NB4 (cell line): ENCODE measurements at regions not wholly inside any gene's neighbourhood (a gene's known extent, or its start where the extent isn't known, plus 50 kb on each side); places are given as distances from the start of the nearest gene placed in this dataset.

ENCODE experiments used
- DNase-seq: peaks from one replicate; pipeline ENCODE4 v3.0.0; 2010; ENCODE audit warnings: low read depth
- H3K4me3 ChIP-seq: one replicate; pipeline ENCODE4 v1.5.1; 2011; ENCODE audit warnings: mild to moderate bottlenecking, low read depth, low read length, moderate library complexity
- MAX ChIP-seq: IDR thresholded peaks from 2 replicates; pipeline ENCODE4 v1.6.1; 2011; ENCODE audit warnings: low read depth, low read length
- MYC ChIP-seq: IDR thresholded peaks from 2 replicates; pipeline ENCODE4 v1.6.1; 2011; ENCODE audit warnings: low read depth, low read length
- POLR2A ChIP-seq: IDR thresholded peaks from 2 replicates; pipeline ENCODE4 v1.6.1; 2011; ENCODE audit warnings: mild to moderate bottlenecking; ENCODE audit not compliant: insufficient read length; ENCODE audit errors: extremely low read depth
- TF ChIP-seq, protein P1 (sequence below): IDR thresholded peaks from one replicate; pipeline ENCODE4 v1.5.1; 2012; ENCODE audit warnings: low read depth, low read length

- H3K4me3 ChIP-seq = no peak overlapping the region
- TF ChIP-seq MYC = no peak
- TF ChIP-seq POLR2A = no peak
- TF ChIP-seq MAX = no peak
- TF ChIP-seq, protein P1, sequence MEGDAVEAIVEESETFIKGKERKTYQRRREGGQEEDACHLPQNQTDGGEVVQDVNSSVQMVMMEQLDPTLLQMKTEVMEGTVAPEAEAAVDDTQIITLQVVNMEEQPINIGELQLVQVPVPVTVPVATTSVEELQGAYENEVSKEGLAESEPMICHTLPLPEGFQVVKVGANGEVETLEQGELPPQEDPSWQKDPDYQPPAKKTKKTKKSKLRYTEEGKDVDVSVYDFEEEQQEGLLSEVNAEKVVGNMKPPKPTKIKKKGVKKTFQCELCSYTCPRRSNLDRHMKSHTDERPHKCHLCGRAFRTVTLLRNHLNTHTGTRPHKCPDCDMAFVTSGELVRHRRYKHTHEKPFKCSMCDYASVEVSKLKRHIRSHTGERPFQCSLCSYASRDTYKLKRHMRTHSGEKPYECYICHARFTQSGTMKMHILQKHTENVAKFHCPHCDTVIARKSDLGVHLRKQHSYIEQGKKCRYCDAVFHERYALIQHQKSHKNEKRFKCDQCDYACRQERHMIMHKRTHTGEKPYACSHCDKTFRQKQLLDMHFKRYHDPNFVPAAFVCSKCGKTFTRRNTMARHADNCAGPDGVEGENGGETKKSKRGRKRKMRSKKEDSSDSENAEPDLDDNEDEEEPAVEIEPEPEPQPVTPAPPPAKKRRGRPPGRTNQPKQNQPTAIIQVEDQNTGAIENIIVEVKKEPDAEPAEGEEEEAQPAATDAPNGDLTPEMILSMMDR = no peak
- no peak for DNase-seq
Observed at GRCh38 chr20:22703843-22704242, 119.5 kb upstream of the FOXA2 start.

DNA sequence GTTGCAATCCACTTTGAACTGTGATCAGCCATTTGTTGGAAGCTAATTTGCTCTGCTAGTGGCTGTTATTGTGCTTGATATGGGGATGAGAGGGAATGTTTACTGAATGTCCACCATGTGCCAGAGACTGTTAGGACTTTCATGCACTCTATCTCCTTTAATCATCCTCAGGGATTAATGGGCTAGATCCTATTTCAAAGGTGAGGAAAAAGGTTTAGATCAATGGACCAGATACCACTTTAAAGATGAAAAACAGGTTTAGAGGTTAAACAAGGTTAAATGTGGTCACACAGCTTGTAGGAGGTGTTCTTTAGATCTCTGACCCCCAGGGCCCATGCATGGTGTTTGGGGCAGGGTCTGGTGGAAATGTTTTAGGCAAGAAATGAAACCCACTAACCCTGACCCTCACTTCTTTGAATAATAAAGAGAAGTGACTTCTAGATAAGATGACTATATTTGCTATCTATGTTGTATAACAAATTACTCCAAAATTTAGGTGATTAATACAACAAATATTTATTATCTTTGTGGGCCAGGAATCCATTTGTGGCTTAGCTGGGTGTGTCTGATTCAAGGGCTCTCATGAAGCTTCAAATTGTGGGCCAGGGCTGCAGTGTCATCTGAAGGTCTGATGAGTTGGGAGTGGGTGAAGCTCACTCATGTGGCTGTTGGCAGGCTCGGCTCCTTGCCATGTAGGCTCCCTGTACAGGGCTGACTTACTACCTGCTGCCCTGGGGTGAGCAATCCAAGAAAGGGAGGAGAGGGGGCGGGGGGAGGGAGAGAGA lies 127.8 kb upstream of the FOXA2 start:
- no peak overlapping the region for H3K4me3 ChIP-seq
- no peak for TF ChIP-seq MAX
- no peak for TF ChIP-seq MYC
- TF ChIP-seq POLR2A = no peak
- TF ChIP-seq, protein P1 = no peak
- no peak for DNase-seq

GRCh38 chr20:22716821-22717351 lies 132.5 kb upstream of the FOXA2 start:
- H3K4me3 ChIP-seq = no peak overlapping the region
- no peak for TF ChIP-seq MYC
- TF ChIP-seq MAX = no peak
- no peak for TF ChIP-seq POLR2A
- TF ChIP-seq, protein P1 = no peak
- peak; percentile 6 for DNase-seq

- DNase-seq = no peak
- TF ChIP-seq, protein P1 = no peak
- TF ChIP-seq MYC (no peak), MAX (no peak), POLR2A (no peak)
- no peak overlapping the region for H3K4me3 ChIP-seq
Observed at GRCh38 chr20:22717466-22717865, 133.1 kb upstream of the FOXA2 start.

DNA sequence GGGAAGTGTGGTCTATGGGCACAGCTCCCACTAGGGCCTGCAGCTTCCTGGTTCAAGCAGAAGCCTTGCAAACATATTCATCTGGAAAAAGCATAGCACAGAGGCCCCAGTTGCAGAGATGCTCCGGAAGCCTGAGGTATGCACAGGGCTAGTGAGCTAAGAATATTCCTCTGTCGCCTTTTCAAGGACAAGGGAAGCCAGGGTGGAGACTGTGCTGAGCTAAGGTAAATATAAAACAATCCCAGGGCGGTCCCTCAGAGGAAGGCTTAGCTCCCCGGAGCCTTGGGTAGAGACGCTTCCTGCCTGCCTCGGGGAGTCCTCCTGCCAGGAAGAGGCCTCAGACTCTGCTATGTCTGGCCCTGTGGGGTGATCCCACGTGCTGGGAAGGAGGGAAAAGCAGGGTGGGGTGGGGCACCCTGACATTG lies 134.8 kb upstream of the FOXA2 start:
- TF ChIP-seq, protein P1 = no peak
- TF ChIP-seq MYC = no peak
- no peak for TF ChIP-seq MAX
- TF ChIP-seq POLR2A = no peak
- no peak for DNase-seq
- no peak overlapping the region for H3K4me3 ChIP-seq
